Small intestine (tissue), 7 donors: ENCODE measurements at regions not wholly inside any gene's neighbourhood (a gene's known extent, or its start where the extent isn't known, plus 50 kb on each side); places are given as distances from the start of the nearest gene placed in this dataset.
A peak's percentile ranks its signal among the peaks of the same experiment; 100 is the strongest.

Source experiments
- DNase-seq, 2 donors: peaks; one replicate each; pipeline versions ENCODE4 v3.0.0 to v3.0.0-alpha.2; 2013
- FAIRE-seq: peaks from 2 replicates; lab custom pipeline; 2012; peaks lifted over from hg19 to GRCh38; lab: Jason Lieb, UNC
- H3K27ac ChIP-seq, 3 donors: one replicate each; pipeline ENCODE4 v1.5.1; 2013; ENCODE audit warnings: low read length in 2 of 3, mild to moderate bottlenecking in 2 of 3, control low read depth in 1 of 3, inconsistent platforms in 1 of 3, low read depth in 1 of 3, moderate library complexity in 1 of 3
- H3K27me3 ChIP-seq, 3 donors: one replicate each; pipeline ENCODE4 v1.6.1; 2013; ENCODE audit warnings: low read length in 3 of 3, inconsistent platforms in 1 of 3; ENCODE audit not compliant: control insufficient read depth in 3 of 3, insufficient read depth in 3 of 3
- H3K36me3 ChIP-seq, 3 donors: one replicate each; pipeline ENCODE4 v1.6.1; 2013; ENCODE audit warnings: low read length in 3 of 3, inconsistent platforms in 1 of 3, low read depth in 1 of 3, mild to moderate bottlenecking in 1 of 3, moderate library complexity in 1 of 3; ENCODE audit not compliant: control insufficient read depth in 3 of 3, insufficient read depth in 2 of 3
- H3K4me1 ChIP-seq, 3 donors: one replicate each; pipeline ENCODE4 v1.6.1; 2013; ENCODE audit warnings: low read length in 2 of 3, inconsistent platforms in 1 of 3, low read depth in 1 of 3, mild to moderate bottlenecking in 1 of 3, moderate library complexity in 1 of 3; ENCODE audit not compliant: control insufficient read depth in 3 of 3, insufficient read depth in 2 of 3
- H3K4me3 ChIP-seq, 3 donors: one replicate each; pipeline ENCODE4 v1.5.1; 2013; ENCODE audit warnings: low read length in 3 of 3, control low read depth in 1 of 3, inconsistent platforms in 1 of 3, low read depth in 1 of 3, mild to moderate bottlenecking in 1 of 3, moderate library complexity in 1 of 3
- H3K9me3 ChIP-seq, 2 donors: one replicate each; pipeline ENCODE4 v1.6.1; 2013; ENCODE audit warnings: low read depth in 1 of 2, low read length in 1 of 2; ENCODE audit not compliant: control insufficient read depth in 2 of 2, insufficient read depth in 1 of 2
- WGBS, 3 donors: extraction: QIAGEN DNeasy Blood & Tissue Kit; methylation state at CpG; one replicate each; pipeline ENCODE4 v1.1.7; 2013; 5-methylcytosine and 5-hydroxymethylcytosine counted together
- donor health status: healthy with polysubstance abuse.
- donor health status: control.
- donor health status: control.
- donor health status: Bipolar disorder and iron deficiency.
- donor health status: healthy.

GRCh38 chr16:14334366-14335080 lies 263.4 kb downstream of the MRTFB start:
- Histone ChIP-seq H3K27ac (no peak overlapping the region), H3K27me3 (peaks cover 0 to 4% (median 0%) of the 10 kb centered on the region in 3 donors), H3K4me3 (no peak overlapping the region), H3K36me3 (no peaks in the 10 kb centered on the region), H3K4me1 (no peaks in the 10 kb centered on the region), H3K9me3 (no peaks in the 10 kb centered on the region)
- FAIRE-seq (no peak), DNase-seq (no peak)
- WGBS, 3 donors, result 60 to 63% (median 61%) methylated on average over 13 of the region's 13 CpGs

GRCh38 chr16:14333361-14333760 lies 262.2 kb downstream of the MRTFB start:
- Histone ChIP-seq H3K36me3 (no peaks in the 10 kb centered on the region), H3K9me3 (peaks cover 0 to 3% of the 10 kb centered on the region in 2 donors), H3K4me3 (no peak overlapping the region), H3K27me3 (peaks cover 0 to 4% (median 0%) of the 10 kb centered on the region in 3 donors), H3K4me1 (no peaks in the 10 kb centered on the region), H3K27ac (no peak overlapping the region)
- DNase-seq, result no peak
- 68 to 85% (median 68%) methylated on average over 2 of the region's 2 CpGs for WGBS, 3 donors
- FAIRE-seq, result no peak

GRCh38 chr16:14331020-14331419 lies 259.9 kb downstream of the MRTFB start:
- peaks cover 0 to 4% (median 0%) of the 10 kb centered on the region in 3 donors for H3K27me3 ChIP-seq
- H3K4me1 ChIP-seq, result no peaks in the 10 kb centered on the region
- FAIRE-seq (no peak), DNase-seq (no peak)
- H3K4me3 ChIP-seq, result no peak overlapping the region
- H3K27ac ChIP-seq, result no peak overlapping the region
- no peaks in the 10 kb centered on the region for H3K36me3 ChIP-seq
- 86 to 89% (median 86%) methylated on average over 2 of the region's 2 CpGs for WGBS, 3 donors
- H3K9me3 ChIP-seq, result peaks cover 0 to 4% of the 10 kb centered on the region in 2 donors

GRCh38 chr16:14329727-14330350 lies 258.7 kb downstream of the MRTFB start:
- Histone ChIP-seq H3K27ac (no peak overlapping the region), H3K4me1 (no peaks in the 10 kb centered on the region), H3K27me3 (peaks cover 0 to 2% (median 0%) of the 10 kb centered on the region in 3 donors), H3K36me3 (no peaks in the 10 kb centered on the region), H3K4me3 (no peak overlapping the region), H3K9me3 (peaks cover 0 to 4% of the 10 kb centered on the region in 2 donors)
- DNase-seq, result no peak
- WGBS, 3 donors, result 89 to 94% (median 93%) methylated on average over 3 of the region's 3 CpGs
- no peak for FAIRE-seq

GRCh38 chr16:14325502-14326401 lies 254.6 kb downstream of the MRTFB start:
- WGBS, 3 donors, result 62 to 70% (median 64%) methylated on average over 16 of the region's 16 CpGs
- H3K4me3 ChIP-seq, result no peak overlapping the region

GRCh38 chr16:14324581-14324980 lies 253.5 kb downstream of the MRTFB start:
- no peak for DNase-seq
- H3K27ac ChIP-seq, result no peak overlapping the region
- H3K4me1 ChIP-seq, result no peaks in the 10 kb centered on the region
- 60 to 69% (median 62%) methylated on average over 6 to 7 of the region's 7 CpGs for WGBS, 3 donors
- no peaks in the 10 kb centered on the region for H3K27me3 ChIP-seq
- H3K4me3 ChIP-seq, result no peak overlapping the region
- FAIRE-seq, result no peak
- H3K36me3 ChIP-seq, result no peaks in the 10 kb centered on the region
- H3K9me3 ChIP-seq, result peaks cover 0 to 4% of the 10 kb centered on the region in 2 donors

More at GRCh38 chr16:14325502-14326401, 254.6 kb downstream of the MRTFB start:
- peaks cover 0 to 4% of the 10 kb centered on the region in 2 donors for H3K9me3 ChIP-seq
- no peaks in the 10 kb centered on the region for H3K36me3 ChIP-seq
- no peak overlapping the region for H3K27ac ChIP-seq
- FAIRE-seq, result no peak
- DNase-seq, result peak in 1 of 2 donors; percentile 18
- no peaks in the 10 kb centered on the region for H3K27me3 ChIP-seq
- H3K4me1 ChIP-seq, result no peaks in the 10 kb centered on the region

- 85 to 88% (median 86%) methylated on average over 9 of the region's 9 CpGs for WGBS, 3 donors
- no peak for DNase-seq
- H3K36me3 ChIP-seq, result no peaks in the 10 kb centered on the region
- no peaks in the 10 kb centered on the region for H3K9me3 ChIP-seq
- H3K4me3 ChIP-seq, result no peak overlapping the region
- FAIRE-seq, result no peak
- no peaks in the 10 kb centered on the region for H3K27me3 ChIP-seq
- no peaks in the 10 kb centered on the region for H3K4me1 ChIP-seq
- no peak overlapping the region for H3K27ac ChIP-seq
Measured at GRCh38 chr16:14322186-14322585, 251.1 kb downstream of the MRTFB start.

GRCh38 chr16:14321542-14321941 lies 250.4 kb downstream of the MRTFB start:
- Histone ChIP-seq H3K4me1 (no peaks in the 10 kb centered on the region), H3K27me3 (no peaks in the 10 kb centered on the region), H3K9me3 (no peaks in the 10 kb centered on the region), H3K4me3 (no peak overlapping the region), H3K27ac (no peak overlapping the region), H3K36me3 (no peaks in the 10 kb centered on the region)
- no peak for DNase-seq
- WGBS, 3 donors, result 31 to 80% (median 37%) methylated on average over 6 of the region's 6 CpGs
- FAIRE-seq, result no peak
